Endothelial cell of umbilical vein (primary cell): ENCODE measurements at regions not wholly inside any gene's neighbourhood (a gene's known extent, or its start where the extent isn't known, plus 50 kb on each side); places are given as distances from the start of the nearest gene placed in this dataset.

Experiments used
- EZH2 ChIP-seq: IDR thresholded peaks from 2 replicates; pipeline ENCODE4 v1.6.1; 2012; ENCODE audit warnings: borderline replicate concordance, low read depth, mild to moderate bottlenecking, moderate library complexity, low read length, inconsistent platforms; ENCODE audit not compliant: severe bottlenecking
- FOS ChIP-seq: IDR thresholded peaks from 2 replicates; pipeline ENCODE4 v1.6.1; 2011; ENCODE audit warnings: mild to moderate bottlenecking, low read length, moderate library complexity, borderline replicate concordance; ENCODE audit not compliant: insufficient read depth
- GATA2 ChIP-seq: IDR thresholded peaks from 2 replicates; pipeline ENCODE4 v1.7.0; 2011; ENCODE audit warnings: low read depth, mild to moderate bottlenecking, moderate library complexity, mixed read lengths, low read length; ENCODE audit not compliant: insufficient read length, insufficient read depth
- JUN ChIP-seq: IDR thresholded peaks from 2 replicates; pipeline ENCODE4 v1.6.1; 2011; ENCODE audit warnings: borderline replicate concordance, low read depth; ENCODE audit not compliant: insufficient read length, insufficient read depth
- MYC ChIP-seq: IDR thresholded peaks from one replicate; pipeline ENCODE4 v1.6.1; 2011; ENCODE audit warnings: mild to moderate bottlenecking, low read depth, low read length
- POLR2A ChIP-seq: IDR thresholded peaks from 2 replicates; pipeline ENCODE4 v1.6.1; 2012; ENCODE audit warnings: low read depth, mild to moderate bottlenecking, control low read depth, low read length
- POLR2AphosphoS5 ChIP-seq: IDR thresholded peaks from 2 replicates; pipeline ENCODE4 v1.6.1; 2012; ENCODE audit warnings: low read depth, mild to moderate bottlenecking, control low read depth, low read length, moderate library complexity; ENCODE audit not compliant: insufficient read depth
- TF ChIP-seq, protein P1 (sequence below), 2 donors: IDR thresholded peaks; 1 replicate in 1 of 2; 2 replicates in 1 of 2; pipeline ENCODE4 v1.5.1; 2011; ENCODE audit warnings: low read length in 2 of 2, mild to moderate bottlenecking in 2 of 2, moderate library complexity in 2 of 2, control low read depth in 1 of 2, inconsistent platforms in 1 of 2, low read depth in 1 of 2; ENCODE audit not compliant: insufficient read depth in 1 of 2; ENCODE audit errors: extremely low read depth in 1 of 2
- TF ChIP-seq, protein P2 (sequence below): IDR thresholded peaks from 2 replicates; pipeline ENCODE4 v1.6.1; 2011; ENCODE audit not compliant: insufficient read depth, insufficient read length

DNA sequence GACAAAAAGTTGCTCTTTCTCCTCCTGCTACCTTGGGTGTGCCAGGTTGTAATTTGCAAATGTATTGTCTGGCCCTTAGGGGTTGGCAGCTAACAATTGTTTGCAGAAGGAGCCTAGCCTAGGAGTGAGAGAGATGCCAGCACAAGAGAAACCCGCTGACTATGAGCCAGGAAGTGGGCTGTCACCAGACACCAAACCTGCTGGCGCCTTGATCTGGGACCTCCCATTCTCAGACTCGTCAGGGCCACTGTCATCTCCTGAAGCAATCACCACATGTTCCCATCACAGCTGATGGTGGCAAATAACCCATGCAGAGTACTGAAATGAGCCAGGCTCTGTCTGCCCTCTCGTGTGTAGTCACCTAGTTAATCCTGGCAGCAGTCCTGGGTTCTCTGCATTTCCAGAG lies 406.4 kb upstream of the NPAP1 start:
- TF ChIP-seq, protein P1, sequence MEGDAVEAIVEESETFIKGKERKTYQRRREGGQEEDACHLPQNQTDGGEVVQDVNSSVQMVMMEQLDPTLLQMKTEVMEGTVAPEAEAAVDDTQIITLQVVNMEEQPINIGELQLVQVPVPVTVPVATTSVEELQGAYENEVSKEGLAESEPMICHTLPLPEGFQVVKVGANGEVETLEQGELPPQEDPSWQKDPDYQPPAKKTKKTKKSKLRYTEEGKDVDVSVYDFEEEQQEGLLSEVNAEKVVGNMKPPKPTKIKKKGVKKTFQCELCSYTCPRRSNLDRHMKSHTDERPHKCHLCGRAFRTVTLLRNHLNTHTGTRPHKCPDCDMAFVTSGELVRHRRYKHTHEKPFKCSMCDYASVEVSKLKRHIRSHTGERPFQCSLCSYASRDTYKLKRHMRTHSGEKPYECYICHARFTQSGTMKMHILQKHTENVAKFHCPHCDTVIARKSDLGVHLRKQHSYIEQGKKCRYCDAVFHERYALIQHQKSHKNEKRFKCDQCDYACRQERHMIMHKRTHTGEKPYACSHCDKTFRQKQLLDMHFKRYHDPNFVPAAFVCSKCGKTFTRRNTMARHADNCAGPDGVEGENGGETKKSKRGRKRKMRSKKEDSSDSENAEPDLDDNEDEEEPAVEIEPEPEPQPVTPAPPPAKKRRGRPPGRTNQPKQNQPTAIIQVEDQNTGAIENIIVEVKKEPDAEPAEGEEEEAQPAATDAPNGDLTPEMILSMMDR (IDR thresholded peaks at IDR 0.05; ENCODE audit: extremely low read depth in 1 of 2, insufficient read depth in 1 of 2, low read depth in 1 of 2, low read length in 2 of 2) = no peak
- TF ChIP-seq POLR2A (no peak), POLR2AphosphoS5 (no peak), EZH2 (no peak), GATA2 (no peak), MYC (no peak), FOS (no peak), JUN (no peak)
- TF ChIP-seq, protein P2, sequence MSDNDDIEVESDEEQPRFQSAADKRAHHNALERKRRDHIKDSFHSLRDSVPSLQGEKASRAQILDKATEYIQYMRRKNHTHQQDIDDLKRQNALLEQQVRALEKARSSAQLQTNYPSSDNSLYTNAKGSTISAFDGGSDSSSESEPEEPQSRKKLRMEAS = no peak
